Loucy (cell line): ENCODE measurements at regions not wholly inside any gene's neighbourhood (a gene's known extent, or its start where the extent isn't known, plus 50 kb on each side); places are given as distances from the start of the nearest gene placed in this dataset.

Source experiments
- CTCF ChIP-seq: fragments of 200-600 bp; sonication (generic); conservative IDR thresholded peaks from 2 replicates; pipeline ENCODE4 v1.5.1; 2014; ENCODE audit warnings: mild to moderate bottlenecking, antibody characterized with exemption, low read length
- EZH2phosphoT487 ChIP-seq: fragments of 200-600 bp; IDR thresholded peaks from 2 replicates; pipeline ENCODE4 v1.6.1; 2018; ENCODE audit warnings: antibody characterized with exemption, mild to moderate bottlenecking, moderate library complexity, borderline replicate concordance

GRCh38 chr18:38545071-38545470, 979.5 kb upstream of the CELF4 start:
- TF ChIP-seq CTCF = peak; percentile 59
- TF ChIP-seq EZH2phosphoT487 = no peak
